Liver (tissue), 8 donors: ENCODE measurements at regions not wholly inside any gene's neighbourhood (a gene's known extent, or its start where the extent isn't known, plus 50 kb on each side); places are given as distances from the start of the nearest gene placed in this dataset.

Experiments used
- DNase-seq: peaks from one replicate; pipeline ENCODE4 v3.0.0-alpha.2; 2017; ENCODE audit warnings: low spot score
- H3K27ac ChIP-seq, 2 donors: one replicate each; pipeline ENCODE4 v1.7.0; 2013; ENCODE audit warnings: inconsistent platforms in 2 of 2, low read length in 2 of 2, control low read depth in 1 of 2, low read depth in 1 of 2, mild to moderate bottlenecking in 1 of 2
- H3K27me3 ChIP-seq, 4 donors: one replicate each; pipeline versions ENCODE4 v1.6.1 to v1.7.0; 2013; ENCODE audit warnings: low read length in 3 of 4, inconsistent platforms in 1 of 4, mild to moderate bottlenecking in 1 of 4, moderate library complexity in 1 of 4; ENCODE audit not compliant: control insufficient read depth in 4 of 4, insufficient read depth in 4 of 4
- H3K36me3 ChIP-seq, 4 donors: one replicate each; pipeline versions ENCODE4 v1.6.1 to v1.7.0; 2013; ENCODE audit warnings: low read length in 3 of 4, mild to moderate bottlenecking in 3 of 4, low read depth in 1 of 4, moderate library complexity in 1 of 4; ENCODE audit not compliant: control insufficient read depth in 4 of 4, insufficient read depth in 3 of 4
- H3K4me1 ChIP-seq, 4 donors: one replicate each; pipeline versions ENCODE4 v1.6.1 to v1.7.0; 2013; ENCODE audit warnings: low read length in 3 of 4, mild to moderate bottlenecking in 3 of 4, moderate library complexity in 1 of 4; ENCODE audit not compliant: control insufficient read depth in 4 of 4, insufficient read depth in 4 of 4
- H3K4me3 ChIP-seq, 3 donors: one replicate each; pipeline versions ENCODE4 v1.6.1 to v1.7.0; 2013; ENCODE audit warnings: low read length in 3 of 3, control low read depth in 1 of 3, low read depth in 1 of 3, mild to moderate bottlenecking in 1 of 3
- H3K9ac ChIP-seq, 2 donors: one replicate each; pipeline ENCODE4 v1.7.0; 2013; ENCODE audit warnings: low read length in 2 of 2, mild to moderate bottlenecking in 2 of 2, moderate library complexity in 2 of 2, control low read depth in 1 of 2, low read depth in 1 of 2
- H3K9me3 ChIP-seq, 4 donors: one replicate each; pipeline versions ENCODE4 v1.6.1 to v1.7.0; 2013; ENCODE audit warnings: low read length in 3 of 4; ENCODE audit not compliant: control insufficient read depth in 4 of 4
- EGR1 ChIP-seq, 2 donors: IDR thresholded peaks; 2 replicates each; pipeline ENCODE4 v1.6.1; 2016 to 2018; ENCODE audit warnings: antibody characterized with exemption in 2 of 2, low read depth in 2 of 2
- FOXA1 ChIP-seq: IDR thresholded peaks from 2 replicates; pipeline ENCODE4 v1.6.1; 2016; ENCODE audit warnings: antibody characterized with exemption
- FOXA2 ChIP-seq: IDR thresholded peaks from 2 replicates; pipeline ENCODE4 v1.6.1; 2016; ENCODE audit warnings: antibody characterized with exemption
- GABPA ChIP-seq, 2 donors: IDR thresholded peaks in 1 of 2; conservative IDR thresholded peaks in 1 of 2; 2 replicates each; pipeline ENCODE4 v1.6.1; 2016; ENCODE audit warnings: antibody characterized with exemption in 2 of 2, mild to moderate bottlenecking in 1 of 2, moderate library complexity in 1 of 2
- HNF4A ChIP-seq, 2 donors: conservative IDR thresholded peaks; 2 replicates each; pipeline ENCODE4 v1.6.1; 2016; ENCODE audit warnings: antibody characterized with exemption in 2 of 2, mild to moderate bottlenecking in 2 of 2
- HNF4G ChIP-seq: IDR thresholded peaks from 2 replicates; pipeline ENCODE4 v1.6.1; 2016; ENCODE audit warnings: antibody characterized with exemption
- JUND ChIP-seq, 2 donors: IDR thresholded peaks; 2 replicates each; pipeline ENCODE4 v1.6.1; 2016; ENCODE audit warnings: antibody characterized with exemption in 2 of 2
- NR2F2 ChIP-seq: IDR thresholded peaks from 2 replicates; pipeline ENCODE4 v1.6.1; 2016; ENCODE audit warnings: antibody characterized with exemption
- RAD21 ChIP-seq, 2 donors: IDR thresholded peaks; 2 replicates each; pipeline ENCODE4 v1.6.1; 2016; ENCODE audit warnings: antibody characterized with exemption in 2 of 2, mild to moderate bottlenecking in 2 of 2
- RXRA ChIP-seq, 2 donors: IDR thresholded peaks; 2 replicates each; pipeline ENCODE4 v1.6.1; 2017 to 2018; ENCODE audit warnings: antibody characterized with exemption in 2 of 2, mild to moderate bottlenecking in 1 of 2
- SP1 ChIP-seq: IDR thresholded peaks from 2 replicates; pipeline ENCODE4 v1.6.1; 2018; ENCODE audit warnings: antibody characterized with exemption, mild to moderate bottlenecking
- TAF1 ChIP-seq: conservative IDR thresholded peaks from 2 replicates; pipeline ENCODE4 v1.6.1; 2016; ENCODE audit warnings: antibody characterized with exemption, mild to moderate bottlenecking
- YY1 ChIP-seq: IDR thresholded peaks from 2 replicates; pipeline ENCODE4 v1.6.1; 2016; ENCODE audit warnings: antibody characterized with exemption, mild to moderate bottlenecking
- WGBS: extraction: QIAGEN DNeasy Blood & Tissue Kit; methylation state at CpG from one replicate; pipeline ENCODE4 v1.1.7; 2013; 5-methylcytosine and 5-hydroxymethylcytosine counted together
- TF ChIP-seq, protein P1 (sequence below): IDR thresholded peaks from 2 replicates; pipeline ENCODE4 v1.6.1; 2016; ENCODE audit warnings: antibody characterized with exemption
- TF ChIP-seq, protein P2 (sequence below): IDR thresholded peaks from 2 replicates; pipeline ENCODE4 v1.6.1; 2016; ENCODE audit warnings: antibody characterized with exemption, mild to moderate bottlenecking
- TF ChIP-seq, protein P3 (sequence below): IDR thresholded peaks from 2 replicates; pipeline ENCODE4 v1.6.1; 2016; ENCODE audit warnings: antibody characterized with exemption
- TF ChIP-seq, protein P4 (sequence below): fragments of 150-350 bp; IDR thresholded peaks from 2 replicates; pipeline ENCODE4 v1.5.1; 2017; ENCODE audit warnings: improper control_type of control experiment, low read depth, low read length; ENCODE audit not compliant: missing input control
- TF ChIP-seq, protein P5 (sequence below): IDR thresholded peaks from 2 replicates; pipeline ENCODE4 v1.6.1; 2016; ENCODE audit warnings: antibody characterized with exemption
- donor health status: healthy.
- donor health status: healthy.
- donor health status: healthy.
- donor health status: healthy.
- donor health status: healthy.

DNA sequence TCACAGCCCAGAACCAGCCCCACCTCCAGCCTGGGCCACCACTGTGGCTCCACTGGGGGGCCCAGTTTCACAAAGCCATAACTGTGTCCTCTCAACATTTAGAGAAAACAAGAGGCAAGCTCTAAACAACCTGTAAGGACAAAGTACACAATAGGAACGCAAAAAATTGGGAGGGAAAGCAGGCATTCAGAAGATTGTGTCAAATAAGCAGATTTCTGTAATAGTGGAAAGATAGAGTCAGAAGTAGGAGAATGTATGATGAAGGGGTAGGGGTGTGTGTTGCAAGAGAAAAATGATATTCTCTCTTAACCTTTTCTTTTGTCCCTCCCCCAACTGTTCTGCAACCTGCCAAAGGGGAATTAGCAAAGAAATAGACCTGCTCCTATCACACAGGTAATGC, 449.9 kb upstream of the NPVF start:
- Histone ChIP-seq H3K27me3 (peaks cover 0 to 11% (median 0%) of the 10 kb centered on the region in 4 donors), H3K36me3 (no peaks in the 10 kb centered on the region), H3K9me3 (peaks cover 0 to 3% (median 0%) of the 10 kb centered on the region in 4 donors), H3K9ac (no peak overlapping the region), H3K27ac (no peak overlapping the region), H3K4me3 (no peak overlapping the region), H3K4me1 (no peaks in the 10 kb centered on the region)
- TF ChIP-seq GABPA (IDR thresholded peaks at IDR 0.05 in 1 of 2, conservative IDR thresholded peaks at IDR 0.05 in 1 of 2) (no peak), RAD21 (IDR thresholded peaks at IDR 0.05) (no peak), RXRA (IDR thresholded peaks at IDR 0.05) (no peak), YY1 (no peak), SP1 (no peak), HNF4A (conservative IDR thresholded peaks at IDR 0.05) (no peak), JUND (IDR thresholded peaks at IDR 0.05) (no peak)
- TF ChIP-seq, protein P1, sequence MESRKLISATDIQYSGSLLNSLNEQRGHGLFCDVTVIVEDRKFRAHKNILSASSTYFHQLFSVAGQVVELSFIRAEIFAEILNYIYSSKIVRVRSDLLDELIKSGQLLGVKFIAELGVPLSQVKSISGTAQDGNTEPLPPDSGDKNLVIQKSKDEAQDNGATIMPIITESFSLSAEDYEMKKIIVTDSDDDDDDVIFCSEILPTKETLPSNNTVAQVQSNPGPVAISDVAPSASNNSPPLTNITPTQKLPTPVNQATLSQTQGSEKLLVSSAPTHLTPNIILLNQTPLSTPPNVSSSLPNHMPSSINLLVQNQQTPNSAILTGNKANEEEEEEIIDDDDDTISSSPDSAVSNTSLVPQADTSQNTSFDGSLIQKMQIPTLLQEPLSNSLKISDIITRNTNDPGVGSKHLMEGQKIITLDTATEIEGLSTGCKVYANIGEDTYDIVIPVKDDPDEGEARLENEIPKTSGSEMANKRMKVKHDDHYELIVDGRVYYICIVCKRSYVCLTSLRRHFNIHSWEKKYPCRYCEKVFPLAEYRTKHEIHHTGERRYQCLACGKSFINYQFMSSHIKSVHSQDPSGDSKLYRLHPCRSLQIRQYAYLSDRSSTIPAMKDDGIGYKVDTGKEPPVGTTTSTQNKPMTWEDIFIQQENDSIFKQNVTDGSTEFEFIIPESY: no peak
- TF ChIP-seq, protein P2, sequence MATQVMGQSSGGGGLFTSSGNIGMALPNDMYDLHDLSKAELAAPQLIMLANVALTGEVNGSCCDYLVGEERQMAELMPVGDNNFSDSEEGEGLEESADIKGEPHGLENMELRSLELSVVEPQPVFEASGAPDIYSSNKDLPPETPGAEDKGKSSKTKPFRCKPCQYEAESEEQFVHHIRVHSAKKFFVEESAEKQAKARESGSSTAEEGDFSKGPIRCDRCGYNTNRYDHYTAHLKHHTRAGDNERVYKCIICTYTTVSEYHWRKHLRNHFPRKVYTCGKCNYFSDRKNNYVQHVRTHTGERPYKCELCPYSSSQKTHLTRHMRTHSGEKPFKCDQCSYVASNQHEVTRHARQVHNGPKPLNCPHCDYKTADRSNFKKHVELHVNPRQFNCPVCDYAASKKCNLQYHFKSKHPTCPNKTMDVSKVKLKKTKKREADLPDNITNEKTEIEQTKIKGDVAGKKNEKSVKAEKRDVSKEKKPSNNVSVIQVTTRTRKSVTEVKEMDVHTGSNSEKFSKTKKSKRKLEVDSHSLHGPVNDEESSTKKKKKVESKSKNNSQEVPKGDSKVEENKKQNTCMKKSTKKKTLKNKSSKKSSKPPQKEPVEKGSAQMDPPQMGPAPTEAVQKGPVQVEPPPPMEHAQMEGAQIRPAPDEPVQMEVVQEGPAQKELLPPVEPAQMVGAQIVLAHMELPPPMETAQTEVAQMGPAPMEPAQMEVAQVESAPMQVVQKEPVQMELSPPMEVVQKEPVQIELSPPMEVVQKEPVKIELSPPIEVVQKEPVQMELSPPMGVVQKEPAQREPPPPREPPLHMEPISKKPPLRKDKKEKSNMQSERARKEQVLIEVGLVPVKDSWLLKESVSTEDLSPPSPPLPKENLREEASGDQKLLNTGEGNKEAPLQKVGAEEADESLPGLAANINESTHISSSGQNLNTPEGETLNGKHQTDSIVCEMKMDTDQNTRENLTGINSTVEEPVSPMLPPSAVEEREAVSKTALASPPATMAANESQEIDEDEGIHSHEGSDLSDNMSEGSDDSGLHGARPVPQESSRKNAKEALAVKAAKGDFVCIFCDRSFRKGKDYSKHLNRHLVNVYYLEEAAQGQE: no peak
- WGBS: 78% methylated on average over 1 of the region's 1 CpG
- DNase-seq: no peak

DNA sequence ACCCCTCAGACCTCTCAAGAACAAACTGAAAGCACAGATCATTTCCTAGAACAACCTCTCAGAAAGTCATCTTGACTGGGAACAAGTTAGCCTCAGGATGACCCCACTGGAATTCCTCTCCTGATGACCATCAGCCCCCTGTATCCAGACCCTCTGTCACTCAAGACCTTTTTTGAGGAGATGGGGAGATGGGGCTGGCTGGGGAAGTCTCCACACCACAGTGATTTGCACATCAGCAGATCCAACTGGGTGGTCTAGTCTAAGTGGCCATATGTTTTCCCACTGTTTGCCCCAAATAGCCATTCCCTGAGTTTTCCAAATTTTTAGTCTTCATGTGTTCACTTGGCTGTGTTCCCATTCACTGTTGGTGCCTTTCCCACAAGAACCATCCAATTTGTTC, 452.4 kb upstream of the NPVF start:
- no peaks in the 10 kb centered on the region for H3K36me3 ChIP-seq
- DNase-seq: no peak
- TF ChIP-seq, protein P3, sequence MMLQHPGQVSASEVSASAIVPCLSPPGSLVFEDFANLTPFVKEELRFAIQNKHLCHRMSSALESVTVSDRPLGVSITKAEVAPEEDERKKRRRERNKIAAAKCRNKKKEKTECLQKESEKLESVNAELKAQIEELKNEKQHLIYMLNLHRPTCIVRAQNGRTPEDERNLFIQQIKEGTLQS: no peak
- no peak for TF ChIP-seq HNF4G
- TF ChIP-seq, protein P4, sequence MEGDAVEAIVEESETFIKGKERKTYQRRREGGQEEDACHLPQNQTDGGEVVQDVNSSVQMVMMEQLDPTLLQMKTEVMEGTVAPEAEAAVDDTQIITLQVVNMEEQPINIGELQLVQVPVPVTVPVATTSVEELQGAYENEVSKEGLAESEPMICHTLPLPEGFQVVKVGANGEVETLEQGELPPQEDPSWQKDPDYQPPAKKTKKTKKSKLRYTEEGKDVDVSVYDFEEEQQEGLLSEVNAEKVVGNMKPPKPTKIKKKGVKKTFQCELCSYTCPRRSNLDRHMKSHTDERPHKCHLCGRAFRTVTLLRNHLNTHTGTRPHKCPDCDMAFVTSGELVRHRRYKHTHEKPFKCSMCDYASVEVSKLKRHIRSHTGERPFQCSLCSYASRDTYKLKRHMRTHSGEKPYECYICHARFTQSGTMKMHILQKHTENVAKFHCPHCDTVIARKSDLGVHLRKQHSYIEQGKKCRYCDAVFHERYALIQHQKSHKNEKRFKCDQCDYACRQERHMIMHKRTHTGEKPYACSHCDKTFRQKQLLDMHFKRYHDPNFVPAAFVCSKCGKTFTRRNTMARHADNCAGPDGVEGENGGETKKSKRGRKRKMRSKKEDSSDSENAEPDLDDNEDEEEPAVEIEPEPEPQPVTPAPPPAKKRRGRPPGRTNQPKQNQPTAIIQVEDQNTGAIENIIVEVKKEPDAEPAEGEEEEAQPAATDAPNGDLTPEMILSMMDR: no peak
- no peak for TF ChIP-seq SP1
- no peak for TF ChIP-seq RXRA (IDR thresholded peaks at IDR 0.05)
- no peak for TF ChIP-seq YY1
- no peak for TF ChIP-seq TAF1
- TF ChIP-seq RAD21 (IDR thresholded peaks at IDR 0.05): no peak
- TF ChIP-seq NR2F2: no peak
- TF ChIP-seq GABPA (IDR thresholded peaks at IDR 0.05 in 1 of 2, conservative IDR thresholded peaks at IDR 0.05 in 1 of 2): no peak
- TF ChIP-seq, protein P1: no peak
- no peak for TF ChIP-seq JUND (IDR thresholded peaks at IDR 0.05)
- TF ChIP-seq FOXA1: no peak
- no peak for TF ChIP-seq EGR1 (IDR thresholded peaks at IDR 0.05; ENCODE audit: low read depth in 2 of 2)
- TF ChIP-seq, protein P5, sequence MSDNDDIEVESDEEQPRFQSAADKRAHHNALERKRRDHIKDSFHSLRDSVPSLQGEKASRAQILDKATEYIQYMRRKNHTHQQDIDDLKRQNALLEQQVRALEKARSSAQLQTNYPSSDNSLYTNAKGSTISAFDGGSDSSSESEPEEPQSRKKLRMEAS: no peak
- TF ChIP-seq, protein P2: no peak
- no peak for TF ChIP-seq FOXA2
- TF ChIP-seq HNF4A (conservative IDR thresholded peaks at IDR 0.05): no peak
- H3K9me3 ChIP-seq: peaks cover 0 to 3% (median 0%) of the 10 kb centered on the region in 4 donors
- no peaks in the 10 kb centered on the region for H3K4me1 ChIP-seq
- peaks cover 0 to 11% (median 0%) of the 10 kb centered on the region in 4 donors for H3K27me3 ChIP-seq
- H3K27ac ChIP-seq: no peak overlapping the region
- H3K9ac ChIP-seq: no peak overlapping the region
- no peak overlapping the region for H3K4me3 ChIP-seq
